Astrocyte (in vitro differentiated cells and primary cell): ENCODE measurements at regions not wholly inside any gene's neighbourhood (a gene's known extent, or its start where the extent isn't known, plus 50 kb on each side); places are given as distances from the start of the nearest gene placed in this dataset.

ENCODE experiments used
- DNase-seq: peaks from one replicate; pipeline ENCODE4 v3.0.0-alpha.2; 2010; ENCODE audit warnings: low read depth
- FAIRE-seq: peaks from 2 replicates; lab custom pipeline; 2011; peaks lifted over from hg19 to GRCh38; lab: Jason Lieb, UNC
- H2AFZ ChIP-seq: 2 replicates; pipeline ENCODE4 v1.6.0; 2012; ENCODE audit warnings: low read depth, low read length, inconsistent platforms
- H3K27ac ChIP-seq: 2 replicates; pipeline ENCODE4 v1.5.1; 2011; ENCODE audit warnings: low read depth, low read length, inconsistent platforms
- H3K27me3 ChIP-seq: 2 replicates; pipeline ENCODE4 v1.6.0; 2011; ENCODE audit warnings: low read length, inconsistent platforms; ENCODE audit not compliant: insufficient read depth
- H3K36me3 ChIP-seq: 2 replicates; pipeline ENCODE4 v1.5.1; 2011; ENCODE audit warnings: low read length, inconsistent platforms; ENCODE audit not compliant: insufficient read depth
- H3K4me1 ChIP-seq: 2 replicates; pipeline ENCODE4 v1.5.1; 2011; ENCODE audit warnings: low read length, inconsistent platforms; ENCODE audit not compliant: insufficient read depth
- H3K4me2 ChIP-seq: 2 replicates; pipeline ENCODE4 v1.6.0; 2012; ENCODE audit warnings: low read length, inconsistent platforms
- H3K4me3 ChIP-seq: 2 replicates; pipeline ENCODE4 v1.5.1; 2011; ENCODE audit warnings: low read depth, mild to moderate bottlenecking, low read length, inconsistent platforms; ENCODE audit not compliant: insufficient read depth
- H3K79me2 ChIP-seq: 2 replicates; pipeline ENCODE4 v1.6.0; 2012; ENCODE audit warnings: mild to moderate bottlenecking, low read length, inconsistent platforms; ENCODE audit not compliant: insufficient read depth
- H3K9ac ChIP-seq: 2 replicates; pipeline ENCODE4 v1.6.0; 2012; ENCODE audit warnings: mild to moderate bottlenecking, low read length, inconsistent platforms
- H3K9me3 ChIP-seq: 2 replicates; pipeline ENCODE4 v1.5.1; 2012; ENCODE audit warnings: low read depth, mild to moderate bottlenecking, low read length, inconsistent platforms; ENCODE audit not compliant: insufficient read depth
- H4K20me1 ChIP-seq: 2 replicates; pipeline ENCODE4 v1.6.0; 2012; ENCODE audit warnings: low read length, inconsistent platforms; ENCODE audit not compliant: insufficient read depth
- H3K27ac Mint-ChIP-seq: one replicate; pipeline ENCODE4 v1.8.0; 2021; ENCODE audit warnings: mild to moderate bottlenecking, mixed read lengths; ENCODE audit not compliant: unreplicated experiment
- H3K27me3 Mint-ChIP-seq: one replicate; pipeline ENCODE4 v1.8.0; 2021; ENCODE audit warnings: low read depth, mixed read lengths; ENCODE audit not compliant: unreplicated experiment
- H3K36me3 Mint-ChIP-seq: one replicate; pipeline ENCODE4 v1.8.0; 2021; ENCODE audit warnings: low read depth, mixed read lengths; ENCODE audit not compliant: unreplicated experiment
- H3K4me1 Mint-ChIP-seq: one replicate; pipeline ENCODE4 v1.8.0; 2021; ENCODE audit warnings: low read depth, mixed read lengths; ENCODE audit not compliant: unreplicated experiment
- H3K4me3 Mint-ChIP-seq: one replicate; pipeline ENCODE4 v1.8.0; 2021; ENCODE audit warnings: mild to moderate bottlenecking, moderate library complexity, mixed read lengths; ENCODE audit not compliant: unreplicated experiment
- H3K9me3 Mint-ChIP-seq: one replicate; pipeline ENCODE4 v1.8.0; 2021; ENCODE audit warnings: mild to moderate bottlenecking, mixed read lengths; ENCODE audit not compliant: unreplicated experiment
- CTCF ChIP-seq: IDR thresholded peaks from 2 replicates; pipeline ENCODE4 v1.5.1; 2011; ENCODE audit warnings: low read depth, mild to moderate bottlenecking, inconsistent platforms, low read length, moderate library complexity; ENCODE audit not compliant: insufficient read depth
- EZH2 ChIP-seq: IDR thresholded peaks from 2 replicates; pipeline ENCODE4 v1.6.1; 2012; ENCODE audit warnings: mild to moderate bottlenecking, low read length, inconsistent platforms; ENCODE audit not compliant: insufficient read depth

DNA sequence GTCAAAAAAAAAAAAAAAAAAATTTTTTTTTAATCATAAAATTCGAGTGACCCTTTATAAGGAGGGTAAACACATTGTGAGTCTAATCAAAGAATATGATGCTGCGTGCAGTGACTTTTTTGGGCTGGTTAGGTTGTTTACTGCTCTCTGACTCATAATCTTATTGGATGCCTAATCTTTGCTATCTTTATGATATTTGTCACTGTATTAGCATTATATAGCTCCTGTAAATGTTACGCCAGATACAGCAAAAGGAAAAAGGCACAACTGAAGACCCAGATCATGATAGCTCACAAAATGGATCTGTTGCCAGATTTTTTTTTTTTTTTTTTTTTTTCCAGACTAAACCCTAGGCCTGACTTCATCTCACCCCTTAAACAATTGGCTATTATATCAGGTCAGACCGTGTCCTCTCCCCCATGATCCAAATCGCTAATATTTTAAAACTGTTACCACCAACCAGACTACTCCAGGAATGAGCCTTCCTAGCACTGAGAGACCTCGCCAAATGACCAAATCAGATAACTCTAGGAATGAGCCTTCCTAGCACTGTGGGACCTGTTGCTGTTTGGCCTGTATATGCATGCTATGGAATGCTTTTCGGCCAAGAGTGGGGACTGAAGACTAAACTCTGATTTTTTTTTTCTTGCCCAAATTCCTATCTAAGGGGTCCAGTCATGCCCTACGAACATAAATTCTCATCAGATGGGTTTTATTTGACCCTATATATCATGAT is 131.7 kb upstream of the MYO10 start:
- no peak for DNase-seq
- Mint-ChIP-seq H3K4me1 (no peaks in the 10 kb centered on the region), H3K4me3 (no peak overlapping the region), H3K27me3 (peaks cover 13% of the 10 kb centered on the region), H3K27ac (no peak overlapping the region), H3K36me3 (no peaks in the 10 kb centered on the region), H3K9me3 (no peaks in the 10 kb centered on the region)
- Histone ChIP-seq H3K27me3 (no peaks in the 10 kb centered on the region), H3K36me3 (no peaks in the 10 kb centered on the region), H4K20me1 (no peaks in the 10 kb centered on the region), H3K9me3 (no peaks in the 10 kb centered on the region), H3K4me1 (no peaks in the 10 kb centered on the region), H3K4me2 (no peak overlapping the region), H3K27ac (no peak overlapping the region), H3K79me2 (no peaks in the 10 kb centered on the region), H3K4me3 (no peak overlapping the region), H2AFZ (no peak overlapping the region), H3K9ac (no peak overlapping the region)
- FAIRE-seq = no peak
- TF ChIP-seq CTCF (no peak), EZH2 (no peak)

GRCh38 chr5:17069995-17070511 is 134.0 kb upstream of the MYO10 start:
- Mint-ChIP-seq H3K4me3 (no peak overlapping the region), H3K9me3 (no peaks in the 10 kb centered on the region), H3K36me3 (no peaks in the 10 kb centered on the region), H3K27ac (no peak overlapping the region), H3K27me3 (peaks cover 12% of the 10 kb centered on the region), H3K4me1 (no peaks in the 10 kb centered on the region)
- Histone ChIP-seq H3K4me3 (no peak overlapping the region), H2AFZ (no peak overlapping the region), H3K79me2 (no peaks in the 10 kb centered on the region), H3K27me3 (no peaks in the 10 kb centered on the region), H4K20me1 (no peaks in the 10 kb centered on the region), H3K9me3 (no peaks in the 10 kb centered on the region), H3K4me1 (no peaks in the 10 kb centered on the region), H3K27ac (no peak overlapping the region), H3K9ac (no peak overlapping the region), H3K4me2 (no peak overlapping the region), H3K36me3 (no peaks in the 10 kb centered on the region)
- TF ChIP-seq CTCF = no peak
- no peak for TF ChIP-seq EZH2
- FAIRE-seq (no peak), DNase-seq (peak; percentile 33)

GRCh38 chr5:17070647-17071046 is 134.6 kb upstream of the MYO10 start:
- H3K36me3 Mint-ChIP-seq = no peaks in the 10 kb centered on the region
- Histone ChIP-seq H3K4me1 (no peaks in the 10 kb centered on the region), H4K20me1 (no peaks in the 10 kb centered on the region), H3K36me3 (no peaks in the 10 kb centered on the region), H3K27ac (no peak overlapping the region), H3K9me3 (no peaks in the 10 kb centered on the region), H3K27me3 (no peaks in the 10 kb centered on the region), H3K9ac (no peak overlapping the region), H3K4me3 (no peak overlapping the region), H3K4me2 (no peak overlapping the region), H3K79me2 (no peaks in the 10 kb centered on the region), H2AFZ (no peak overlapping the region)
- H3K4me3 Mint-ChIP-seq = no peak overlapping the region
- H3K4me1 Mint-ChIP-seq = no peaks in the 10 kb centered on the region
- peaks cover 12% of the 10 kb centered on the region for H3K27me3 Mint-ChIP-seq
- DNase-seq = no peak
- H3K27ac Mint-ChIP-seq = no peak overlapping the region
- H3K9me3 Mint-ChIP-seq = no peaks in the 10 kb centered on the region
- FAIRE-seq = no peak
- TF ChIP-seq CTCF (no peak), EZH2 (no peak)
